Activated CD4-positive, alpha-beta T cell treated with anti-CD3 and anti-CD28 coated beads, Interleukin-2, amount 50 U/mL, for 1 hour (primary cell): ENCODE measurements at regions not wholly inside any gene's neighbourhood (a gene's known extent, or its start where the extent isn't known, plus 50 kb on each side); places are given as distances from the start of the nearest gene placed in this dataset.

Experiments
- DNase-seq: peaks from one replicate; pipeline ENCODE4 v3.0.0-alpha.2; 2020

DNA sequence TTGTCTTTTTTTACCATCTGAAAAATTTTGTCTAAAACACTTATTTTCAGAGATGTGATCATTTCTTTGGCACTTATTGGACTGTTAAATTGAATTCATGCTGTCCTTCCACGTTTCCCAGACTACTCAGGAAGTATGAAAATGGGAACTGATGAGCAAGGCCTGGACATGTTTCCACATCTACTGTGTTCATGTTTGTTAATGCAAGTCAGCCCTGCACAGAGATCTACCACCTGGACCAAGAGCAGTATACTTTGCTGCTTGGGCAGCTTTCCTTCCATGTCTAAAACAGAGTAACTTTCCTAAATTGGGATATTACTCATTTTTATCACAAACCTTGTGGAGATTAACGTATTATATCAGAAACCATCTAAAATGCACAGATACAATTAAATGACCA, 687.4 kb downstream of the DIAPH3 start:
- DNase-seq: no peak

DNA sequence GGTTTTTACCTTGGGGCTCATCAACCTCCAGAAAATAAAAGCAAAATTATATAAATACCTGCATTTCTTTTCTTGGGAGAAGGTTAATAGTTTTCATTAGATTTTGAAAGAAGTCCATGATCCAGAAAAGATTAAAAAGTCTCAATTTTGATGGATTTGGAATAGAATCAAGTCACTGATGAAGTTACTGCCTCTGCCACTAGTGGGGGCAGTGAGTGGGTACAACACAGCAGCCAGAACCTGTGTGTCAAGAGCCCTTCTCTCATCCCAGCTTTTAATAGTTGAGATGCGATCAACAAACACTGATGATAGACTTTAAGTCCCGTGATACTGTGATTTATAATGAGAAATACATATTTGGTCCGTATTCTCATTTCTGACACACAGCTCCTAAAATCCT, 686.7 kb downstream of the DIAPH3 start:
- no peak for DNase-seq

DNA sequence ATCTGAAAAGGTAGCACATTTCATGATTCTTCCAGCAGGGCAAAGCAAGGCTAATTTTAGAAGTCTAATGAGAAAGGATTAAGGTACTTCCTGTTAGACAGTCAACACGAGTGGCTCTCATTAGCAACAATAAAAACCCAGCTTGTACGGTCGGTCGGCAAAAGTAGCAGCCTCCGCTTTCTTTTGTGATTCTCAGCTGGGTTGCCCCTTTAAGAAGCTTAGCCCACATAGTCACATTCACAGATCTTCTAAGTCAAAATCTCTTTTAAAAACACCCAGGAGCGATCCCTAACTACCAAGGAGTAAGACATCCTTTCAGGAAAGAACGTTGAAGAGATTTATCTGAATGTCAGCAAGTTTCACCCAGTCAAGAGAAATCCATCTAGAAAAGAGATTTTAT, 684.8 kb downstream of the DIAPH3 start:
- DNase-seq: no peak

DNA sequence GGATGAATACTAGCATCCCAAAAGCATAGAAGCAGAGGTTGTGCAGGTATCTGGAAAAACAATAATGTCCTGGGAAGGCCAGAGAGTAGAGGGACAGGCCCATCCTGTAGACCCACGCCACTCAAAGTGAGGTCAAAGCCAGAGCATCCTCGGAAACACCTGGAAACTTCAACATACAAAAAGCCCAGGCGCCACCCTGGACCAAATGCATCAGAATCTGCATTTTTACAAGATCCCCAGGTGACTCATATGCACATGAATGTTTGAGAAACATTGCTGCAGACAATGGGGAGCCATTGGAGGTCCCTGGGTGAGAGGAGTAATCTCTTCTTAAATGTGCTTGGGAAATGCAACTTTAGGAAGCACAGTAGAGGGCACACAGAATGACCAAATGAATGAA, 684.1 kb downstream of the DIAPH3 start:
- no peak for DNase-seq

DNA sequence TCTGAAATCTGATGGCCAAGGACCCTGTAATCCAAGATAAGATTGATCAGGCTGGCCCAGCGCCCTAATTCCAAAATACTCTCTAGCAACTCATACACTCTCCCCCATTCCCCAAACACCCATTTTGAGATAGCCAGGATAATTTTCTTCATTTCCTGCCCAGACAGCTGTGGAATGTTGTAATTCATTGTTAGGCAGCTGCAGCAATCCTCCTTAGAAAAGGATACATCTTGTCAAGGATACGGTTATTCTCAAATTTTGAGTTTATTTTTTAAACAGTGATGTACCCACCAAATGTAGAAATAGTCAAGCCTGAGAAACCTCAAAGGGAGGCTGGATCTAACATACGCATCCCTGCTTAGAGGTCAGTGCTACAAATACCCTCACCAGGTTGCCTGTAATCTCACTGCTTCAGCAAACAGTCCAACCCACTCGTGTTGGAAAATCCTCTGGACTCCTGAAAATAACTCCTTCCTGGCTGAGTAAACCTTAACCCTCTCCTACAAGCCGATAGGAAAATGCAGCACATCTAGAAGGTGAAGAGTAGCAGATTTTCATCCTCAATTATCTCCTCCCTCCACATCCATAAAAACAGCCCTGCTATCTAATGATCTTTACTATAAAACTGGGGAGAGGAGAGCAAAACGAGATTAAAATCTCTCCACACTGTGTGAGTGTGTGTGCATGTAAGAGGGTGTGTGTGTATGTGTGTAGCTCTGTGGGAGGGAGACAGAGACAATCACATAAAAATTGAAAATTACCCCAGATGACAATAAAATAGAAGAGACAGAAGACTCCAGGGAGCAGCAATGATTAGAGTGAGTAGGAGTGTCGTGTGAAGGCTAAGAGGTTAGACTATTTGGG, 683.1 kb downstream of the DIAPH3 start:
- no peak for DNase-seq

DNA sequence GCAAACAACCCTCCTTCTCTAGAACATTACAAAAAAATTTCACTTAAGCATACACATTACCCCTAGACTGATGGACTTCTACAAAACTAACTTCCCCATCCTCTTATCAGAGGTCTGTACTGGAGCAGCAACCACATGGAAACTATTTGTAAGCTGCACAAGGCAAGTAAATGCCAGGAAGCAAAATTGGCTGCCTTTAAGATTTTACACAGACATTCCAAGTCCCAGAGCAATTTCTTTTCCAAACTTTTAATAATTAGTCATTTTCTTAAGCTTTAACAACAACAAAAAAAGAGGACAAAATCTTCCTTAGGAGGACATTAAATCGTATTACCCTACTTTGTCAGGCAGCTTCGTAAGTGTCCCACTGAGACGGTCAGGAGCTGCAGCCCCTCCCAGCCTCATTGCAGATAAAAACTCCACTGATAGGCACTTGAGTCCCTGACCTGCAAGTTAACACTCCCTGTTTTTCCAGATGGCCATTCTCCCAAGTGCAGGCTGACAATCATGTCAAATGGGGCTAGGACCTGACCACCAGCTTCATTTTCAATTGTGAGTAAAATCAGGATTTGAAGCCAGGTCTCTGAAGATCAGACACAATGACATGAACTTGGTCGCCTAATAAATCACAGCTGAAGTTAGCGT, 680.1 kb downstream of the DIAPH3 start:
- no peak for DNase-seq

DNA sequence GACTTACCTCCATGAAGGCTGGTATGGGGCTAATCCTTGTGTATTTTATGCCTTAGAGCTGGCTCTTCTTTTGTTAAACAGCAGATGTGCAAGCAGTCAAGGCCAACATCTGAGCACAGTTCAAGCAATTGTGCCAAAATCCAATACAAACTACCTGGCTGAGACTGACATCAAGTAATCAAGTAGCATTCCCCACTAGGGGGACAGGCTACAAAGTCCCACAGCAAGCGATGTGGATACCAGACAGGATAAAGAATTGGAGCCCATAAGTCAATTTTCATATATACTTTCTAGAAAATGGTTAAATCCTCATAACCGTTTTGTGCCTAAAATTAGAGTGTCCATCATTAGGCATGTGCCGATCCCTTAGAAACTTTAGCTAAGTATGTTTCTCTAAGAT, 675.8 kb downstream of the DIAPH3 start:
- DNase-seq: no peak

DNA sequence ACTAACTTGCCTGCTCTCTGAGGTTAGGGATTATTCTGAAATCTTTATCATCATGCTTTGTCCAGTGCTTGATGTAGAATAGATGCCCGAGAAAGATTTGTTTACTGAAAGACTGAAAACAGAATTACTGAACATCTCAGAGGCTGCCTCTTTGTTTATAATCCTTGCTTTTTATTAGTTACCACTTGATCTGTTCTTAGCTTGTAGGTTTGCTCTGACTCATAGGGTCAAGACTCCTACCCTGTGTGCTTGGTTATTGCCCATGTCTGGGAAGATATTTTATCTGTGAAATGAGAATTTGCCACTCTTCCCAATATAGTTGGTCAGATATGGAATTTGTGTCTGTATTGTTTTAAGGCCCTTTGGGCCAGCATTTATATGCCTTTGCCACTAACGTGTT, 675.3 kb downstream of the DIAPH3 start:
- DNase-seq: no peak

DNA sequence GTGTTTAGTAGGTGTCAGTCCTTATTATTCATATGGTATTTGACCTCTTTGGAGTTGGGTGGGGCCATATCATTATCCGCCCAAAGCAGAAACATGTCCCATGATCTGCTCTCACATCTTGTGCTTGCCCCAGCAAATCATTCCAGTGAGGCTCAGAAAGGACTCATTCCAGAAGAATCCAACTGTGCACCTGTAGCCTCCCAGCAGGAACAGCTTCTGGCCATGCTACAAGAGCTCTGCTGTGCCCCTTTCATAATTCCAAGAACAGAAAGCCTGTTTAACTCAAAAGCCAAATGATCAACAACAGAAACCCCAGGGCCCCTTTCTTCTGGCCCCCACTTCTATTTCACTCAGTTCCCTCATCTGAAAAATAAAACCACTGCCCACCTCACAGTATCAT, 673.1 kb downstream of the DIAPH3 start:
- no peak for DNase-seq

DNA sequence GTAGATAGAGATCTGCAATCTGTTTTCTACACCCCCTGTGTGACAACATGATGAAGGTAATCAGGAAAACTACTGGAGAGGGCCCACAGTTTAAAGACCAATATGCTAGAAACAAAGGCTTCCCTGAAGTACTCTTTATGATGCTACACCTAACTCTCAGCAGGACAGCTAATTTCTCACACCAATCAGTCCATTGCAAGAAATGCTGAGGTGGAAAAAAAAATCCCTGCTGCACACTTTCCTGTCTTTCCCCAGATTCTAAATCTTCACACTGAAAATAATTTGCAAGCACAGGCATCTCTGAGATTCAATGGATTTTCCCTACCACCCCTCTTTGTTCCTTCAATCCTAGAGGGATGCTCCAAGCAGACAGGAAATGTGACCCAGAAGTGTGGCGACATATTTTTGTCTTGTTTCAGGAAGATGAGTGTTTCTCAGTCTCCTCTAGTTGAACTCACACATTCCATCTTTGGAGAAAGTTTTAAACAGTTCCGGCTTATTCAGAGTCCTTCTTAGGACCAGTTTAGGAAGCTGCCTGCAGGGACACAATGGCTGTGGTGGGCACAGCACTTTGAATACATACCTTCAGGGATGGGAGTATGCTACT, 671.6 kb downstream of the DIAPH3 start:
- DNase-seq: no peak

DNA sequence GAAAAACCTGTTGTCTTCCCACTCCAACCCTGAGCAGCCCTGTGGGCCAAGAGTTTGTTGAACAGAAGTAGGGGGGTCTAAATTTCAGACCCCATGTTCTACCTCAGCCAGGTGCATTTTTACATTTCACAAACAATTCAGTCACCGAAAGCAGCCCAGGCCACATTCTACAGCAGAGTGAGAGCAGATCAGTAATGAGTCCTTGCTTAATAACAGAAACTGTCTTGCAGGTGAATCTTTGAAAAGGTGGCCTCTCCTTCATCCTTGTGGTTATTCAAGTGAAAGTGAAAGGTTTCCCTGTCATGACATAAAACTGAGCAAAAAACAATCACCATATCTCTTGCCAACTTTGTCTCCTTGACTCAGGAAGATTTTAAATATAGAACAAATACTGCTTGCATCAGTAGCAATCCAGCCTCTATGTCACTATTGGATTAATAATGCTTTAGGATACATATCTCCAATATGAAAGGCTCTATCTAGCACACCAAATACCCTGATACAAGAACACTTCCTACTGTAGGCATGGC, 670.2 kb downstream of the DIAPH3 start:
- DNase-seq: no peak

DNA sequence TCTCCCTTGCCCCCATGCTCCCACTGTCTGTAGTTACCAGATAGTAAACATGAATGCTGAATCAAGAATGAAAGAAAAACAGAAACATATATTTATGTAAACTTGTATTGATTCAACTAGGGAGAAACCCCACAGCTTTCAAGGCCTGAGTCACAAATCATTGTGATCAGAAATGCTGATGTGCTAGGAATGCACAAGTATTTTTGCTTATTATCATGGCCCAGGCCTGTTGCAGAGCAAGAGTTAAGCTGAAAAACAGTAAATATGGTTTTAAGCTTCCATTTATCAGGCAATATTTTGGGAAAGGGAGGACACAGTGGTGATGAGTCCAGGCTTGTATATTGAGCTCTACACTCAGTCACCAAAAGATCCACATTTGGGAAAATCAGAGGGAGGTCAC, 669.6 kb downstream of the DIAPH3 start:
- DNase-seq: no peak

DNA sequence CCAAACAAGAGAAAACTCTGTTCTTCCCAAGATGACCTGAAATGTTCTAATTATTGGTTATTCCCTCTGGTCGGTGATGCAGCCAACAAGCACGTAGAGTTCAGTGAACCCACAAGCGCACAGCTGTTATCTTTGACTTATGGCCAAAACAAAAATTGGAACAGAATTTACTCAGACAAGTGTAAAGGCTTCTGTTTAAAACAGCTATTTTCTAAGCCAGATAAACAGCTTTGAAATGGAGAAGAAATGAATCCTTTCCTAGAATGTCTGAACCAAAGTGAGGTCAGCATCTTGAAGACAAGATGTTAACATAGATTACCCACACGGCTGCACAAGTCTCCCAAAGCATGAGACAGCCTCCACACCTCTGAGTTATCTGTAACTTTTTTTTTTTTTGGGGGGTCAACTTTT, 669.2 kb downstream of the DIAPH3 start:
- no peak for DNase-seq

DNA sequence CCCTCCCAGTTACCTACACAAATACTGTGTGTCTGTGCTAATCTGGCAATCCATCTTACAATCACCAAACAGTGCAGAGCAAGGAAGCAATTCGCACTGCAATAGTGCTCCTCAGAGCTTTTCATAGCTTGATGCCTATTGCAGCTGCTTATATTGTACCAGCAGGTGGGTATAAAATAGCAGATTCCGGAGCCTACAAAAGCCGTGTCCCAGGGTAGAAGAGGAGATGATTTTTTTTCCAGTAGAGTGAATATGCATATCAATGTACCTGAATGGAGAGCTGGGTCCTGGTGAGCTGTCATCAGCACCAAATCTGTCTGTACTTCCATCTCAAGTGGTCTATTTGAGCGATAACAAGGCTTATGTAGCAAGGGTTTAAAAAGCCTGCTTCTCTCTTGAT, 668.4 kb downstream of the DIAPH3 start:
- no peak for DNase-seq

DNA sequence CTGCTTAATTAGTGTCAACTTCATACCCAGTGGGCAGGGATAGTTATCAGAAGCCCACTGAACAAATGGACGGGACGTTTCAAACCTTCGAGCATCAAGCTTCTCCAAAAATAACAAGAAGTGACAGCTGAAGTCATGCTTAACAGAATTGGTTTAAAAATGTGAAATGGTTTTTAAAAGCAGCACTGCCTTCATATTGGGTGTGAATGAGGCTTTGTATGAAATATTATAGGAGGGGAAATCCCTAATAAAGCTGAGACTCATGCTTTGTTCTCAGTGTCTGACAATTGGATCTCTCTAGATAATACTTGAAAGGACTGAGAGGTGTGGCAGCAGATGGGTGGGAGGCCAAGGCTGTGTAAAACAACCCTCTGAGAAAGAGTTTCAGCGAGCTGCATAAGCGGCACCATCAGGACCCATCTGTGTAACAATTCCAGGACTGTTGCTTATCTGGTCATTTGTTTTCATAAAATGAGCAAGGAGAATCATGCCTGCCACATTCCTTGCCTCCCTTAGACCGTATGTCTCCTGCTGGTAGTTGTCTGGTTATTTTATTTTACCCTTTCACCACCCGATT, 667.7 kb downstream of the DIAPH3 start:
- no peak for DNase-seq

DNA sequence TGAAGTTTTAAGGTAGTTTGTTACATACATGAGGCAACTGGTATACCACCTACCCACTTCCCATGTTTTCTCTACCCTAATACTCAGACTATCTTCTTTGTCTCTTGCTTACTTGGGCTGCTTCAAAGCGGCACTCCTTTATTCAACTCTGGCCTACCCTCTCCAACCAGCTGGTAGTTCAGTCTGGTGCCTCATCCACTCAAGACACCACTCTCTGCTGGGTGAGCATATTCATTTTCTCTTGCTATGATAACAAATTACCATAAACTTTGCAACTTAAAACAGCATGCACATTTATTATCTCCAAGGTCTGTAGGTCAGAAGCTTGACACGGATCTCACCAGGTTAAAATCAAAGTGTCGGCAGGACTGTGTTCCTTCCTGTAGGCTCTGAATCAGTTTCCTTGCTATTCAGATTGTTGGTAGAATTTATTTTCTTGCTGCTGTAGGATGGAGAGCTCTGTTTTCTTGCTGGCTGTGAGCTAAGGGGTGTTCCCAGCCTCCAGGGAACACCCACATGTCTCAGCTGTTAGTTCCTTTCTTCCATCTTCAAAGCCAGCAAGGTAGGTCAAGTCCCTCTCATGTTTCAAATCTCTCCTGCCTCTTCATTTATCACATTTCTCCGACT, 666.0 kb downstream of the DIAPH3 start:
- no peak for DNase-seq

DNA sequence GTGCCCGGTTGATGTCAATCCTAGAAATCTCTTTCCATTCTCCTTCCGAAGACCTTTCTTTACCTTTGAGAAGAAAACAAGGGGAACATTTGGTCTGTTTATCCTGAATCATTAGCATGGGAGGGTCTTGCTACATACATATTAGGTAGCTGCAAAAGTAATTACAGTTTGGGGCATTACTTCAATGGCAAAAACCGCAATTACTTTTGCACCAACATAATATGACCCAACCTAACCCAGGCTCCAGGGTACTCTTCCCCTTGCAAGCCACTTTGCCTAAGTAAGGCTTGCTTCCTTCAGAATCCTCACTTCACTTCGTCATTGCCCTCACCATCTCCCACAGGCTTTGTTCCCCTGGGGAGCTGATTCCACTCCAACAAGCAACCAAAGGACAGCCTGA, 662.7 kb downstream of the DIAPH3 start:
- DNase-seq: no peak

DNA sequence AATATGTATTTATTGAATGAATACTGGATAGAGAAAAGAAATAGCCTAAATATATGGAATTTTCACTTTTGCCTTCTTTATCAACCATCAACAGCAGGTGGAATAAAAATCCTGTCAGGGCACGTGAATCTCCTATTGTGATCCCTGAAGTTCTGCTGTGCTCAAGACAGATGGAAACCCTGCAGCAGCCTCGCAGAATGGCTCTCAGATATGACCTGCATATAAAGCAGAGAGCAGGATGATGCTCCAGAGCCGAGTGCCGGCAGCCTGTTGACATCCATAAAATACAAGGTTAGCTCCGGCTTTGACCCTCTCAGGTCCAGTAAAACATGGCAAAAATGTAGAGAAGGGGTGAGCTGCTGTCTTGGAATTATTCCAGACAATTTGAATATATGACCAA, 659.3 kb downstream of the DIAPH3 start:
- no peak for DNase-seq

DNA sequence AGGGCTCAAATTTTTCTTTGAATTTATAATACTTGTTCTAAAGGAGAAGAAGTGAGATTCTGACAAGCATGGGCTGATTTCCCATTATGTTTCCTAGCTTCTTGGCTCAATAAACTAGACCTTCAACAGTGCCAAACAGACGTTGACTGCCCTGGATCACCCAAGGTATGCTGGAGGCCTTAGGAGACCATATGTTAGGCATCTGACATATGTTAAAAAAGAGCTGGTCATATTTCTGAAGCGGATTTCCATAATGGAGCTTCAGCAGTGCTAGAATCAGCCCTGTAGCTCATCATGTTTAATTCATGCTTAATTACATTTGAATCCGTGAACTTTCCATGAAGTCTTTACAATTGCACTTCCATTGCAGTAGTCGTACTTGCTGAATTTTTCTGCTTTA, 653.3 kb downstream of the DIAPH3 start:
- no peak for DNase-seq

DNA sequence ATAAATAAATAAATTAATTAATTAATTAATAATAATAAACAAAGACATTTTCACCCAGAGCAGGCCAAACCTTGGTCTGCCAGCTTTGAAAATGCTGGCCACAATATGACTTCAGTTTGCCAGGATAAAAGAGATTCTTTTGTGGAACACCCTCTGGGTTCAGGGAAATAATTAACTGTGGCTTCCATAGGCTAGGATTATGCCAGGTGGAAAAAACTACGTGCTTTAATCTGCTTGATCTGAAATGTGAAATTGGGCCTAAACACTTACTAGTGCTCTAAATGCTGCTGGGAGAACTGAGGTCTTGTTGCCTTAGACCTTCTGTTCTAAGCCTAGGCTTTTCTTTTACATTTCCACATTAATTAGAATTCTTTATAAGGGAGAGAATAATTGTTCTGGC, 650.0 kb downstream of the DIAPH3 start:
- no peak for DNase-seq

DNA sequence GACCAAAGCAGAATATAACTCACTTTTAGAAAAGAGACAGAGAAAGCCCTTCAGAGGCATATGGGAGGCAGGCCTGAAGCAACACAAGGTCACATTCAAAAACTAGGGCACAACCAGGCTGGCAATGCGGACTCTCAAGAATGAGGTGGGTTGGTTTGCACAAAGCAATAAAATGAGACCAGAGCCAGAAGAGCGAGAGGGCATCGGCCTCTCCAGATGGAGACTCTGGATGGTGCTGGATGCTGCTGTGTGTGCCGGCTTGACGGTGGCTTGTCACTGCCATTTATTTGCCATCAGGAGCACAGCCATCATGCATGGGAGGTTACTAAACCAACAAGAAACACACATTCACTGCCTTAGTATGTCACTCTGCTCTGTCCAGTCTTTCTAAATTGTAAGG, 649.4 kb downstream of the DIAPH3 start:
- DNase-seq: no peak

DNA sequence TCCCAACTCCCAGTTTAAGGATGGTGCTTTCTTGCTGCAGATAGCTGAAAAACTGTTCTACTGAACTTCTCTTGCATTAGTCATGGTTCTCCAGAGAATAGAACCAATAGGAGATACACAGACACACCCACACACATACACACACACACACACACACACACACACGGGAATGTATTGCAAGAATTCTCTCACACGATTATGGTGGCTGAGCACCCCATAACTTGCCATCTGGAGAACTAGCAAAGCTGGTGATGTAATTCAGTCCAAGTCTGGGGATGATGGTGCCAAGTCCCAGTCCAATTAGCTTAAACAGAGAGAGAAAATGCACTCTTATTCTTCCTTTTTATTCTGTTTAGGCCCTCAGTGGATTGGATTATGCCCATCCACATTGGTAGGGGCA, 643.9 kb downstream of the DIAPH3 start:
- DNase-seq: no peak

DNA sequence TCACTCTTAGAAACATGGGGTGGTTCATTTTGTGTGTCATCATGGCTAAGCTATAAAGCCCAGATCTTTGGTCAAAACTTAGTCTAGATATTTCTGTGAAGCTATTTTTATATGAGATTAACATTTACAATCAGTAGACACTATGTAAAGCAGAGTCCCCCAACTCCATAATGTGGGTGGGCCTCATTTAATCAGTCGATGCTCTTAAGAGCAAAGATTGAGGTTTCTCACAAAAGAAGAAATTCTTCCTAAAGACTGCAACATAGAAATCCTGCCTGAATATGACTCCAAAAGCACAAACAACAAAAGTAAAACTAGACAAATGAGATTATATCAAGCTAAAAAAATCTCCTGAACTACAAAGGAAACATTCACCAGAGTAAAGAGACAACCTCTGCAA, 642.2 kb downstream of the DIAPH3 start:
- no peak for DNase-seq
